GF-D8 (cell line): ENCODE measurements at regions not wholly inside any gene's neighbourhood (a gene's known extent, or its start where the extent isn't known, plus 50 kb on each side); places are given as distances from the start of the nearest gene placed in this dataset.

Experiments used
- DNase-seq: peaks from one replicate; lab custom pipeline; 2025; lab: John Stamatoyannopoulos, UW

DNA sequence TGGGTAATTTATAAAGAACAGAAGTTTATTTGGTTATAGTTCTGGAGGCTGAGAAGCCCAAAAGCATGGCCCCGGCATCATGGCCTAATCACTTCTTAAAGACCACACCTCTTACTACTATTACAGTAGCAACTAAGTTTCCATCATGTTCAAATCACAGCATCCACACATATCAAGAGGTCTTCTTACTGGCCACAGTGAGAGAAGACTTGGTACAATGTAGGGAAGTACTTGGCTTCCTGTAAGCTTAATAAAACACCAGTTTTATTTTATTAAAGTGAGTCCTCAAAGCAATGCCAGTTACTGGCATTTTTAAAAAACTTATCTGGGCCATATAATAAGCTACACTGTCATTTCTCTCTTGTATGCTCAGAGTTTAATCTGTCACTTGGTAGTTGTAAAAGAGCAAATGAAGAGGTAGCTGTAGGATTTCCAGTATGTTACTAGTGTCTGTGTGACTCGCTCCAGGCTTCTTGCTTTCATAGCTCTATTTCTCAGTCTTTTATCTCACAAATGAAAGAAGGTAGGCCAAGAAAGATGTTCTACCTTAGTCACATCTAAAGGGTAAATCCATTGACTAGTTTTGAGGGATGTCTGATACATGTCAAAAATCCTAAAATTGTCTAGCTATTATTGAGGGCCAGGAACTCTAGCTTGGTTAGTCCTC is 159.2 kb upstream of the CPEB2 start:
- no peak for DNase-seq

GRCh38 chr4:14844061-14844460 is 158.2 kb upstream of the CPEB2 start:
- no peak for DNase-seq

DNA sequence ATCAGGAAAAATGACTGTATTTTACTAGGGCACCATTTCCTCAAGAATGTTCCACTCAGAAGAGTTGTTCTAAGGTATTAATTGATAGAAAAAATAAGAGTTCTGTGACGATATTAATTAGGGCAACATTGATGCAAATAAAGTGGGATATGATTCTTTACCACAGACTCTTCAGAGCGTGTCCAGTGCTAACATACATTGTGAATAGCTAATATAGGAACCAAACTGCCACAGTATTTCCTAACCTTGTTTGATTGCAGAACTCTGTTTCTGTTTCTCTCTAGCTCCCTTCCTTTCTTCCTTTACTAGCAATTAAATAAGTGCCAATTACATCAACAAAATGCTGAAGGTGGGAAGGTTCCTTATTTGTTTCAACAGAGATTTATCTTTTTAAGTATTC is 154.1 kb upstream of the CPEB2 start:
- DNase-seq: peak; percentile 26

DNA sequence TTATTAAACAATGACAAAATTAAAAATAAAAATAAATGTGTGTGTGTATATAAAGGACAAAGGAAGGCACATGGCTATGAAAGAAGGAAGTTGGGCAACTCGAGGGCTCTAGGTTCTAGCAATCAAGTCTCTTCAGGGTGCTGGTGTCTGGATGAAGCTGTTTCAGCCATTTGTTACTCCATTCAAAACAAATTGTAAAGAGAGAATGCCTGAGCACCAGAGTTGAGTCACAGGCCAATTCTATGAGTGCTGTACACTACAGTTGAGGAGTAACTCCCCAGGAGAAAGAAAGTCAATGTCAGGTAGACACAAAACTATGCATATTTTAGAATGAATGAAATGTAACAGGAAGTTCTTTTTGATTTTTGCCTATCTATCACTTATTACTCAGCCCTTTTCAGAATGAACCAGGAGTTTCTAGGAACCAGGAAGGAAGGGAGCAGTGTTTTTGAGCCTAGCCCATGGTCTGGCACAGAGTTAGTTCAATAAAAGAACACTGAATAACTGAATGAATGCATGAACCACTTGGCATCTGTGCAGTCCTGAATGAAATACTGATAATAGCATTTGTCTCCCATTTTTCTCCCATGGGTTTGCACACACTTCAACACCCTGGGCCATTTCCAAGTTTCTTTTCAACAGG is 151.7 kb upstream of the CPEB2 start:
- peak; percentile 47 for DNase-seq

GRCh38 chr4:14853176-14853943 is 148.9 kb upstream of the CPEB2 start:
- DNase-seq: no peak

DNA sequence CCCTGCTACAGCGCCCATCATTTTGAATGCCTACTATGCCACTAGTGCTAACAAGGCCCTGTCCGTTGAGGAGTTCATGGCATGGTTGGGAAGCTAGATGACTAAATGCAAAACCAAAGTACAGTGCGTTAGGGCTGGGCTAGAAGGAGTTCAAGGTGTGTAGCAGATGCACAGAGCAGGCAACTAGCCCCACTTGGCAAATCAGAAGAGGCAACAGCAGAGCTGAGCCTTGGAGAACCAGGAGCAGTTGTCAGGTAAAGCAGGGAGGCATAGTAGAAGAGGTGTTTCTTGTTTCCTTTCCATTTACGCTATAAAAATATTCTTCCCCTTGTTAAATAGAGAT is 146.6 kb upstream of the CPEB2 start:
- DNase-seq: no peak

GRCh38 chr4:14856062-14856933 is 146.0 kb upstream of the CPEB2 start:
- no peak for DNase-seq

GRCh38 chr4:14856934-14857235 is 145.4 kb upstream of the CPEB2 start:
- no peak for DNase-seq

DNA sequence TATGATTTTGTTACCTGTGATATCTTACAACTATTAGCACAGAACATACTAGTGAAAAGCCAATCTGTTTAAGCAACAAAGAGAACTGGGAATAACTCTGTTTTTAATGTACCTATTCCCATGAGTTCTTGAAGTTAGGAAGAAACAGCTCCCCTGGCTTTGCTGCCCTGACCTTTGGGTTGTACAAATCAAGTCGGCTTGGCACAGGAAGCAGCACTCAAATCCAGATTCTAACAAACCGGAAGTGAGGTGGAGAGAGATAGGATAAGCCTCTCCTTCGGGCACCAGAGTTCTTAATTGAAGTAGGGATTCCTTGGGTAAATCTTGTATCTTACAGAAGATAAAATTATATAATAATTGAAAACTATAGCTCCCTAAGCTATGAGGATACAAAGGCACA is 144.8 kb upstream of the CPEB2 start:
- DNase-seq: no peak

GRCh38 chr4:14857981-14858380 is 144.3 kb upstream of the CPEB2 start:
- no peak for DNase-seq

GRCh38 chr4:14862891-14863290 is 139.4 kb upstream of the CPEB2 start:
- no peak for DNase-seq

GRCh38 chr4:14863418-14864364 is 138.6 kb upstream of the CPEB2 start:
- DNase-seq: no peak

- no peak for DNase-seq
These were observed 137.8 kb upstream of the CPEB2 start for GRCh38 chr4:14864365-14865030.

- no peak for DNase-seq
These were observed 137.3 kb upstream of the CPEB2 start for GRCh38 chr4:14865031-14865366.

DNA sequence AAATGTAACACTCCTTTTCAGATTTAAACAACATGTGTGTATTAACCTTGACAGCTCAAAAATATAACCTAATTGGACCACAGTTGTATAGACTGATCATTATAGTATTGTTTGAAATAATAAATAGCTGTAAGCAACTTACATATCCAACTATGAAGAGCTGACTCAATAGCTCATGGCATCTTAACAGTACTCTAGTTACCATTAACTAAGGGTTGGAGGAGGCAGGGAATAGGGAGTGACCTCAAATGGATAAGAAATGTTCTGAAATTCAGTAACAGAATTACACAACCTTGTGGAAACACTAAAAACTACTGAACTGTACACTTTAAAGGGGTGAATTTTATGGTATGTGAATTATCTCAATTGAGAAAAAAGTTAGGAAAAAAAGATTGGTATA is 136.5 kb upstream of the CPEB2 start:
- no peak for DNase-seq

- no peak for DNase-seq
These were observed 134.4 kb upstream of the CPEB2 start for GRCh38 chr4:14867847-14868246.

- DNase-seq: no peak
These were observed 133.6 kb upstream of the CPEB2 start for GRCh38 chr4:14868426-14869395.

DNA sequence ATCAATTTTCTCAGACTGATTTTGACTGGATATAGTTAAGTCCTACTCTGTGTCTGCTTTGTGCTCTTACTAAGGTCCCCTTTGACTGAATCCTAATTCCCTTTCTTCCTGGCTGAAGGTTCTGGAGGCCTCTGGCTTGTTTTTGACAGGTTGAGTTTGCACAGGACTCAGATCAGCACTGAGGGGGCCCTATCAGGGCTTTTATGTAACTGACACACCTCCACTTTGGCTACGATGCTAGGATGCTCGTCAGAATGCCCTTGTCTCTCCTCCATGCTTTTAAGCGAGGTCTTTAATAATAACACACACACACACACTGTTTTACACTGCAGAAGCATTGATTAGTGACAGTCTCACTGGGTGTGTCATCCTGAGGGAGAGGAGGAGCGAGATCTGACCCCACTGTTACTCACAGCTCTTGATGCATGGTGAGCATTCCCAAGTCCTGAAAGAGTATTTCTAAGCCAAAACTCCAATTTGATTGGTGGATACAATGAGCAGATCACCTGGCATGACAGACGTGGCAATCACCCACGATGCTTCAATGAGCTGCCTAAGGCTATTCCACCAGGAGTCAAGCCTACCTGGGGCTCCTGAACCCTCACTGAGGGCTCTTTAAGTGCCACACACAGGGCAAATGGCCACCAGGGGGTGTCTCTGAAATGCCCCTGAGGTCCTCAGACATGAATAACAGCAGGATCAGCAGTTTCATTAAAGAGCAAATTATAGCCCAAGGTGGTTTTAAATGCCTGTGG is 130.4 kb upstream of the CPEB2 start:
- DNase-seq: no peak

GRCh38 chr4:14874990-14875389 is 127.3 kb upstream of the CPEB2 start:
- DNase-seq: no peak
